OCI-LY7 (cell line): ENCODE measurements at regions not wholly inside any gene's neighbourhood (a gene's known extent, or its start where the extent isn't known, plus 50 kb on each side); places are given as distances from the start of the nearest gene placed in this dataset.

Source experiments
- CTCF ChIP-seq: fragments of 200-600 bp; sonication (generic); conservative IDR thresholded peaks from 2 replicates; pipeline ENCODE4 v1.5.1; 2014; ENCODE audit warnings: mild to moderate bottlenecking, antibody characterized with exemption, low read length, moderate library complexity, mixed read lengths
- EZH2phosphoT487 ChIP-seq: fragments of 200-600 bp; sonication (generic); IDR thresholded peaks from 2 replicates; pipeline ENCODE4 v1.6.1; 2018; ENCODE audit warnings: low read depth, borderline replicate concordance, mild to moderate bottlenecking, mixed run types, antibody characterized with exemption, low read length, moderate library complexity, mixed read lengths

GRCh38 chr1:82466416-82466815, 665.7 kb downstream of the ADGRL2 start:
- TF ChIP-seq CTCF = no peak
- TF ChIP-seq EZH2phosphoT487 = no peak
